Spleen (tissue), 11 donors: ENCODE measurements at regions not wholly inside any gene's neighbourhood (a gene's known extent, or its start where the extent isn't known, plus 50 kb on each side); places are given as distances from the start of the nearest gene placed in this dataset.

Source experiments
- DNase-seq: peaks from one replicate; pipeline ENCODE4 v3.0.0-alpha.2; 2020
- H3K27ac ChIP-seq, 8 donors: fragments of 200-600 bp; sonication (generic) in 7 of 8; 1 replicate in 4 of 8; 2 replicates in 4 of 8; pipeline versions ENCODE4 v1.5.0 to v1.8.0; 2016 to 2021; ENCODE audit warnings: inconsistent platforms in 4 of 8, mild to moderate bottlenecking in 4 of 8, moderate library complexity in 1 of 8
- H3K27me3 ChIP-seq, 7 donors: fragments of 200-600 bp; sonication (generic) in 6 of 7; replicated peaks in 1 of 7; 1 replicate in 4 of 7; 2 replicates in 3 of 7; pipeline versions ENCODE4 v1.5.0 to v1.8.0; 2016 to 2021; ENCODE audit warnings: inconsistent platforms in 3 of 7, mild to moderate bottlenecking in 1 of 7
- H3K36me3 ChIP-seq, 6 donors: fragments of 200-600 bp; sonication (generic) in 5 of 6; 1 replicate in 4 of 6; 2 replicates in 2 of 6; pipeline versions ENCODE4 v1.5.0 to v1.8.0; 2016 to 2021; ENCODE audit warnings: inconsistent platforms in 2 of 6
- H3K4me1 ChIP-seq, 6 donors: fragments of 200-600 bp; sonication (generic) in 5 of 6; 1 replicate in 3 of 6; 2 replicates in 3 of 6; pipeline versions ENCODE4 v1.5.0 to v1.8.0; 2016 to 2021; ENCODE audit warnings: inconsistent platforms in 3 of 6
- H3K4me3 ChIP-seq, 8 donors: fragments of 200-600 bp; sonication (generic) in 7 of 8; 1 replicate in 4 of 8; 2 replicates in 4 of 8; pipeline versions ENCODE4 v1.5.0 to v1.8.0; 2016 to 2021; ENCODE audit warnings: inconsistent platforms in 4 of 8, mild to moderate bottlenecking in 4 of 8, moderate library complexity in 2 of 8
- H3K9me3 ChIP-seq, 8 donors: fragments of 200-600 bp; sonication (generic) in 7 of 8; 1 replicate in 4 of 8; 2 replicates in 4 of 8; pipeline versions ENCODE4 v1.5.0 to v1.8.0; 2016 to 2021; ENCODE audit warnings: inconsistent platforms in 4 of 8
- CTCF ChIP-seq, 11 experiments: fragments of 200-600 bp in 7 of 11; fragments of 450-650 bp in 4 of 11; sonication (generic) in 4 of 11; IDR thresholded peaks in 8 of 11; conservative IDR thresholded peaks in 3 of 11; 1 replicate in 7 of 11; 2 replicates in 4 of 11; pipeline versions ENCODE4 v1.4.0 to v1.8.0; 2016 to 2021; ENCODE audit warnings: antibody characterized with exemption in 11 of 11, inconsistent platforms in 4 of 11, mild to moderate bottlenecking in 1 of 11
- POLR2A ChIP-seq, 3 donors: fragments of 450-650 bp; IDR thresholded peaks; one replicate each; pipeline ENCODE4 v1.5.1; 2017; ENCODE audit warnings: antibody characterized with exemption in 3 of 3, mild to moderate bottlenecking in 1 of 3
- POLR2AphosphoS5 ChIP-seq, 3 donors: sonication (generic); formaldehyde crosslinking; IDR thresholded peaks; one replicate each; pipeline ENCODE4 v1.5.1; 2017; ENCODE audit warnings: antibody characterized with exemption in 3 of 3
- WGBS, 5 donors: extraction: QIAGEN DNeasy Blood & Tissue Kit in 3 of 5; methylation state at CpG; one replicate each; pipeline versions ENCODE4 v1.1.5 to v1.1.7; 2013 to 2018; 5-methylcytosine and 5-hydroxymethylcytosine counted together
- intact Hi-C: fragments of 100-400 bp; cut with DNase I; formaldehyde crosslinking; loops from one replicate; pipeline ENCODE4 v1.15.0; 2023; ENCODE audit warnings: low total_unique reads
- donor health status: healthy with polysubstance abuse.
- donor health status: DM: no; HTN: no; CAD: no; lungs with moderate emphysema.
- donor health status: DM: no; HTN: no; CAD: no.
- donor health status: Bipolar disorder and iron deficiency.
- donor health status: healthy.
- donor health status: DM: no; HTN: no; CAD: no.
- donor health status: DM: yes; HTN: yes; CAD: no.

- no peak for DNase-seq
- TF ChIP-seq POLR2AphosphoS5 (IDR thresholded peaks at IDR 0.05) (no peak), POLR2A (IDR thresholded peaks at IDR 0.05) (no peak), CTCF (IDR thresholded peaks at IDR 0.05 in 8 of 11, conservative IDR thresholded peaks at IDR 0.05 in 3 of 11) (no peak)
- H3K36me3 ChIP-seq: no peaks in the 10 kb centered on the region
- WGBS, 5 donors: 80 to 95% (median 85%) methylated on average over 3 of the region's 3 CpGs
- H3K27ac ChIP-seq: no peak overlapping the region
- peaks cover 0 to 18% (median 7%) of the 10 kb centered on the region in 8 donors for H3K9me3 ChIP-seq
- no peak overlapping the region for H3K4me3 ChIP-seq
- no peaks in the 10 kb centered on the region for H3K27me3 ChIP-seq
- intact Hi-C loops: no loop called here
- H3K4me1 ChIP-seq: no peaks in the 10 kb centered on the region
Measured at GRCh38 chrX:53798281-53798680, 111.8 kb upstream of the HUWE1 start.

GRCh38 chrX:53795576-53795975, 109.1 kb upstream of the HUWE1 start:
- 20 to 44% (median 28%) methylated on average over 2 of the region's 2 CpGs for WGBS, 5 donors
- Histone ChIP-seq H3K4me3 (no peak overlapping the region), H3K4me1 (no peaks in the 10 kb centered on the region), H3K36me3 (no peaks in the 10 kb centered on the region), H3K27ac (no peak overlapping the region), H3K9me3 (peaks cover 0 to 17% (median 7%) of the 10 kb centered on the region in 8 donors), H3K27me3 (no peaks in the 10 kb centered on the region)
- no peak for DNase-seq
- intact Hi-C loops: no loop called here
- TF ChIP-seq CTCF (IDR thresholded peaks at IDR 0.05 in 8 of 11, conservative IDR thresholded peaks at IDR 0.05 in 3 of 11) (no peak), POLR2AphosphoS5 (IDR thresholded peaks at IDR 0.05) (no peak), POLR2A (IDR thresholded peaks at IDR 0.05) (no peak)

GRCh38 chrX:53794181-53794580, 107.7 kb upstream of the HUWE1 start:
- DNase-seq: no peak
- TF ChIP-seq CTCF (IDR thresholded peaks at IDR 0.05 in 8 of 11, conservative IDR thresholded peaks at IDR 0.05 in 3 of 11) (no peak), POLR2AphosphoS5 (IDR thresholded peaks at IDR 0.05) (no peak), POLR2A (IDR thresholded peaks at IDR 0.05) (no peak)
- H3K27me3 ChIP-seq: no peaks in the 10 kb centered on the region
- no peak overlapping the region for H3K4me3 ChIP-seq
- H3K36me3 ChIP-seq: no peaks in the 10 kb centered on the region
- H3K9me3 ChIP-seq: peaks cover 0 to 3% (median 0%) of the 10 kb centered on the region in 8 donors
- no peak overlapping the region for H3K27ac ChIP-seq
- intact Hi-C loops: no loop called here
- 72 to 90% (median 80%) methylated on average over 2 of the region's 2 CpGs for WGBS, 5 donors
- no peaks in the 10 kb centered on the region for H3K4me1 ChIP-seq

- H3K36me3 ChIP-seq: no peaks in the 10 kb centered on the region
- WGBS, 5 donors: 82 to 93% (median 88%) methylated on average over 6 to 7 of the region's 7 CpGs
- intact Hi-C loops: no loop called here
Measured at GRCh38 chrX:53768865-53769264, 82.3 kb upstream of the HUWE1 start.

More at GRCh38 chrX:53768865-53769264, 82.3 kb upstream of the HUWE1 start:
- TF ChIP-seq POLR2A (IDR thresholded peaks at IDR 0.05) (no peak), CTCF (IDR thresholded peaks at IDR 0.05 in 8 of 11, conservative IDR thresholded peaks at IDR 0.05 in 3 of 11) (no peak), POLR2AphosphoS5 (IDR thresholded peaks at IDR 0.05) (no peak)
- H3K27me3 ChIP-seq: no peaks in the 10 kb centered on the region
- H3K4me3 ChIP-seq: no peak overlapping the region
- H3K4me1 ChIP-seq: no peaks in the 10 kb centered on the region
- H3K9me3 ChIP-seq: no peaks in the 10 kb centered on the region
- H3K27ac ChIP-seq: no peak overlapping the region
- no peak for DNase-seq
